Mucosa of stomach (tissue), 1 donor: ENCODE measurements at regions not wholly inside any gene's neighbourhood (a gene's known extent, or its start where the extent isn't known, plus 50 kb on each side); places are given as distances from the start of the nearest gene placed in this dataset.

Experiments used
- H3K27me3 ChIP-seq: one replicate; pipeline ENCODE4 v1.7.0; 2013; ENCODE audit warnings: mild to moderate bottlenecking, low read length; ENCODE audit not compliant: control insufficient read depth, insufficient read depth
- H3K36me3 ChIP-seq: one replicate; pipeline ENCODE4 v1.7.0; 2013; ENCODE audit warnings: low read length; ENCODE audit not compliant: control insufficient read depth, insufficient read depth
- H3K4me1 ChIP-seq: one replicate; pipeline ENCODE4 v1.7.0; 2013; ENCODE audit warnings: mild to moderate bottlenecking, low read length; ENCODE audit not compliant: control insufficient read depth, insufficient read depth
- H3K4me3 ChIP-seq: one replicate; pipeline ENCODE4 v1.7.0; 2013; ENCODE audit warnings: low read length
- H3K9ac ChIP-seq: one replicate; pipeline ENCODE4 v1.7.0; 2013; ENCODE audit warnings: mild to moderate bottlenecking, low read length, moderate library complexity
- H3K9me3 ChIP-seq: one replicate; pipeline ENCODE4 v1.7.0; 2013; ENCODE audit warnings: mild to moderate bottlenecking, low read length, moderate library complexity; ENCODE audit not compliant: control insufficient read depth
- donor health status: Pancreatic carcinoma.

DNA sequence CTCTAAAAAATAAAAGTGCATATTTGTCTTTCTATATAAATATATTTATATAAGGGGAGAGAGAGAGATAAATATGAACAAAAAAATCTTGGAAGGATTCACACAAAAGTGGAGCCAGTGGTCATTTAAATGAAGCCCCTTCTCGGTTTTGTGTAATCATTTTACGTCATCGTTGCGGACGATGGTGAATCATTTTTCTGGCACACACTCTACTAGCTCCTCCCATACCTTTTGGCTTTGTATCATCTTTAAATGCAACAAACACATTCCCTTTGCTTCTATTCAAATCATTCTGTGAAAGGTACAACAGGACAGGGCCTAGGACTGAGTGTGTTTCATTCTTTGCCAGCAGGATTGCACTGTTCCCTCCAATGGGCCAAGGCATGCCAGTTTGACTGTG, 186.8 kb downstream of the TGFB2 start:
- no peaks in the 10 kb centered on the region for H3K9me3 ChIP-seq
- no peaks in the 10 kb centered on the region for H3K36me3 ChIP-seq
- H3K27me3 ChIP-seq = no peaks in the 10 kb centered on the region
- H3K4me1 ChIP-seq = no peaks in the 10 kb centered on the region
- no peak overlapping the region for H3K9ac ChIP-seq
- no peak overlapping the region for H3K4me3 ChIP-seq

GRCh38 chr1:218536296-218536986, 191.3 kb downstream of the TGFB2 start:
- H3K9me3 ChIP-seq = no peaks in the 10 kb centered on the region
- no peak overlapping the region for H3K9ac ChIP-seq
- H3K36me3 ChIP-seq = no peaks in the 10 kb centered on the region
- no peaks in the 10 kb centered on the region for H3K27me3 ChIP-seq
- no peak overlapping the region for H3K4me3 ChIP-seq
- no peaks in the 10 kb centered on the region for H3K4me1 ChIP-seq

DNA sequence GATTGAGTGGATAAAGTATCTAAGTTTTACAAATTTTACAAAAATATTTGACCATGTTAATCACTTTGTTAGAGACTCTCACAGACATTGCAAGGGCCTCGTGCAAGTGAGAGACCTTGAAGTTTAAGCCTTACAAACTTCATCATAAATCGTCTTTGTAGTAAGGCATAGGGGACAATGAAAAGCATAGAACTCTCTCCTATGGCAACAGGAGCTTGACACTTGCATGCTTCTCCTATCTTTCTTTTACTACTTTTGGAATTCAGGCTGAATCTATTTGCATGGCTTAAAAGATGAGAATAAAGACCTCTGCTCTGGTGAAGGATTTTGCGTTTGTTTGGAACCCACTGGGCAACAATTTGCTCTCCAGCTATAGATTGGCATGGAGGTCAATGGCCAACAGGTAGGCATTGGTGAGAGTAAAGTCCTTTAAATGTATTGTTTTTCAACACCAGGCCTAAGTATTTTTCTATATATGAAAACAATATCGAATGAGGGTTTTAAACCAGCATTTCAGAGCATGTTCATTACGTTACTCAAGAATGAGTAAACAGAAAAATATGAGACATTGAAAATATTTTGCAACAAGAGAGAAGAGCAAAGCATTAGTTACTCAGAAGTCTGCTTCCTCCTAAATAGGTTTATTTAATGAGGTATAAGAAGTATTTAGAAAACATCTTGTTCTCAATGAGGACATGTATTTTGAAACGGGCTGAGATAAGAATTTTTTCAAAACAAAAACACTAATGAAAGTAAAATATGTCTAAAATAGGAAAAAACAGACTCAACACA, 192.2 kb downstream of the TGFB2 start:
- Histone ChIP-seq H3K4me1 (no peaks in the 10 kb centered on the region), H3K36me3 (no peaks in the 10 kb centered on the region), H3K9ac (no peak overlapping the region), H3K27me3 (no peaks in the 10 kb centered on the region), H3K9me3 (no peaks in the 10 kb centered on the region), H3K4me3 (no peak overlapping the region)

- Histone ChIP-seq H3K9ac (no peak overlapping the region), H3K4me3 (no peak overlapping the region), H3K4me1 (no peaks in the 10 kb centered on the region), H3K36me3 (no peaks in the 10 kb centered on the region), H3K27me3 (no peaks in the 10 kb centered on the region), H3K9me3 (no peaks in the 10 kb centered on the region)
Measured at GRCh38 chr1:218538341-218538740, 193.2 kb downstream of the TGFB2 start.

- H3K4me3 ChIP-seq = no peak overlapping the region
- H3K9me3 ChIP-seq = no peaks in the 10 kb centered on the region
- no peaks in the 10 kb centered on the region for H3K36me3 ChIP-seq
- no peaks in the 10 kb centered on the region for H3K4me1 ChIP-seq
- no peaks in the 10 kb centered on the region for H3K27me3 ChIP-seq
- no peak overlapping the region for H3K9ac ChIP-seq
Measured at GRCh38 chr1:218546314-218546713, 201.2 kb downstream of the TGFB2 start.

GRCh38 chr1:218547957-218548730, 203.0 kb downstream of the TGFB2 start:
- Histone ChIP-seq H3K4me3 (no peak overlapping the region), H3K27me3 (no peaks in the 10 kb centered on the region), H3K9me3 (no peaks in the 10 kb centered on the region), H3K4me1 (no peaks in the 10 kb centered on the region), H3K9ac (no peak overlapping the region), H3K36me3 (no peaks in the 10 kb centered on the region)

DNA sequence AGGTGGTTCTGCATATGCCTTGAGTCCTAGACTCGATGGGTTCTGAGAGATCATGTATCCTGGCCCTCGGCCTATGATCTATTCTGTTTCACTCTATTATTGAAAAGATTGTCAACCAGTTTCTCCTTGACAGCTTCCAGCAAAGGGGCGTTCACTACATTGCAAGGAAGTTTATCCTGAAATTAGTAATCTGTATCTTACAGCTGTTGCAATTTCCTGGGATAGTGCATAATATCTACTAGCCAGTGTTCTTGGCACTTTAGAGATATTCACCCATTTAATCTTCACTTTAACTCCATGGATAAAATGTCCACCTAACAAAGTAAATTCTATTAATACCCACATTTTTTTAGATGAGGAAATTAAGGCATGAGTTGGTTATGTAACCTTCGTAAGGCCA, 203.6 kb downstream of the TGFB2 start:
- no peaks in the 10 kb centered on the region for H3K27me3 ChIP-seq
- no peak overlapping the region for H3K9ac ChIP-seq
- no peaks in the 10 kb centered on the region for H3K36me3 ChIP-seq
- no peaks in the 10 kb centered on the region for H3K4me1 ChIP-seq
- H3K4me3 ChIP-seq = no peak overlapping the region
- H3K9me3 ChIP-seq = no peaks in the 10 kb centered on the region

DNA sequence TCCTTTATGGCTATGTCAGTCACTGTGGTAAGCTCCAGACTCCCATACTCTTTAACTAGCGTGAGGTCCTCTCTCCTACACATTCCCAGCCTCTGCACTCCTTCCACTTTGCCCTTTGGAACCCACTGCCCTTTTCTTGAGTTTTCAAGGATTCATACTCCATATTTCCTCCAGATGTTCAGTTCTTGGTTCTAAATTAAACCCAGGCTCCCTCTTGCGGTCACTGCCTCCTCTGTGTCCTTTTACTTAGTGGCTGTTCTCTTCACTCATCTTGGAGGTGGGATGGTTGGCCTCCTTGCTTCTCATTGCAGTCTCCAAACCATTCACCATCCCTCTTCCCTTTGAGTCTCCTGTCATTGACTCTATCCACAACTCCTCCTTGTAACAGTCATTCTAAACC, 208.1 kb downstream of the TGFB2 start:
- Histone ChIP-seq H3K9ac (no peak overlapping the region), H3K4me3 (no peak overlapping the region), H3K27me3 (no peaks in the 10 kb centered on the region), H3K36me3 (no peaks in the 10 kb centered on the region), H3K4me1 (no peaks in the 10 kb centered on the region), H3K9me3 (no peaks in the 10 kb centered on the region)

DNA sequence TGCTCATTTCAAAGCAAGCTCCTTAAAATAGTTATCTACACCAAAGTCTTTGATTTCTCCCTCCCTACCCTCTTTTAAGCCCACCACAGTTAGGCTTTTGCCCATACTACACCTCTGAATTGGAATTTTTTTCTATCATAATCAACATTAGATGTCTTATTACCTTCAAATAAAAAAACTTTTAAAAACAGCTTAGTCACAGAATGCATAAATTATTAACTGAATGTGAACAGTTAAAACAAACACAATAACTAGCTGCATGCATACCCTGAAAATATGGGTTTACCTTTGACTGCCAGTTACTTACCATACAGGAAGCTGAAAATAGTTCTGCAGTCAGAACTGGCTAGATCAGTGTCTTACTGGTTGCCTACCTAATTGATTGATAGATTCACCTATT, 210.9 kb downstream of the TGFB2 start:
- H3K36me3 ChIP-seq = no peaks in the 10 kb centered on the region
- H3K9me3 ChIP-seq = no peaks in the 10 kb centered on the region
- no peaks in the 10 kb centered on the region for H3K27me3 ChIP-seq
- no peaks in the 10 kb centered on the region for H3K4me1 ChIP-seq
- no peak overlapping the region for H3K9ac ChIP-seq
- H3K4me3 ChIP-seq = no peak overlapping the region

DNA sequence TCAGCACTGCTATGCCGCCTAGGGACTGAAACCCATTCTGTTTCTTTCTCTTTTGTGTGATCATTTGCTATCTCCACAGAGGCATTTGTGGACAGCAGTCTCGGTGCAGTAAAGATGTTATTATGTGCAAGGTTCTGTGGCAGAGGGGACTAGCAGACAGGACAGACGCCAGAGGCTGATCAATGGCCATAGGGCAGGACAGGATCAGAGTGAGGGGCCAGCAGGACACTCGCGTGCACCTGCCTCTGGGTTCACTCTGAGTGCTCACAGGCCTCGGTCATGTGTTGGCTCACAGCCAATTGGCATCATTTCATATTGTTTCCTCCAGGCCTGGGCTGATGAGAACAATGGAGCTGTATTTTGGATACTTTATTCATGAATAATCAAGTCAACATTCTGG, 212.6 kb downstream of the TGFB2 start:
- H3K9me3 ChIP-seq = no peaks in the 10 kb centered on the region
- no peaks in the 10 kb centered on the region for H3K27me3 ChIP-seq

GRCh38 chr1:218558271-218558810, 213.2 kb downstream of the TGFB2 start:
- H3K4me3 ChIP-seq = no peak overlapping the region
- no peaks in the 10 kb centered on the region for H3K27me3 ChIP-seq
- H3K9ac ChIP-seq = no peak overlapping the region
- no peaks in the 10 kb centered on the region for H3K4me1 ChIP-seq
- H3K36me3 ChIP-seq = no peaks in the 10 kb centered on the region
- no peaks in the 10 kb centered on the region for H3K9me3 ChIP-seq

More for the DNA sequence above, 212.6 kb downstream of the TGFB2 start:
- Histone ChIP-seq H3K36me3 (no peaks in the 10 kb centered on the region), H3K4me1 (no peaks in the 10 kb centered on the region), H3K4me3 (no peak overlapping the region), H3K9ac (no peak overlapping the region)

GRCh38 chr1:218565377-218565776, 220.2 kb downstream of the TGFB2 start:
- Histone ChIP-seq H3K36me3 (no peaks in the 10 kb centered on the region), H3K4me1 (no peaks in the 10 kb centered on the region), H3K4me3 (no peak overlapping the region), H3K9me3 (no peaks in the 10 kb centered on the region), H3K9ac (no peak overlapping the region), H3K27me3 (no peaks in the 10 kb centered on the region)
